ENCODE measurements at regions not wholly inside any gene's neighbourhood (a gene's known extent, or its start where the extent isn't known, plus 50 kb on each side); places are given as distances from the start of the nearest gene placed in this dataset.

DNA sequence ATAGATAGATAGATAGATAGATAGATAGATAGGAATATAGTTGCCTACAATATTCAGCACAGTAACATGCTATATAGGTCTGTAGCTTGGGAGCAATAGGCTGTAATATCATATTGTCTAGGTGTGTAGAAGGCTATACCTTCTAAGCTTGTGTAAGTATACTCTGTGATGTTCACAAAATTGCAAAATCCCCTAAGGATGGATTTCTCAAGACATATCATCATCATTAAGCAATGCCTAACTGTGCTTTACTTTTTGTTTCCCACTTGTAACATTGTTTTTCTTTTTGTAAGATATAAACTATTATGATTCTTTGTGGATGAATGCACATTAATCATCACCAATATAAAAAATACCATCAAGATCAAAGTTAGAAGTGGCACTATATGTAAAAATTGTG, 1905.6 kb downstream of the NCAM2 start:
- H3K27me3 ChIP-seq (replicated peaks) = no peaks in the 10 kb centered on the region
- H3K27ac ChIP-seq = no peak overlapping the region
- H3K36me3 ChIP-seq (replicated peaks) = no peaks in the 10 kb centered on the region
- H3K4me3 ChIP-seq (ENCODE audit: low read depth, low read length) = no peak overlapping the region
- in situ Hi-C loops (cut with HindIII; ENCODE audit: low pct_ligation_motif_present, low sequenced_read_pairs) = no loop called here
- no peak for DNase-seq
- TF ChIP-seq, protein P1, sequence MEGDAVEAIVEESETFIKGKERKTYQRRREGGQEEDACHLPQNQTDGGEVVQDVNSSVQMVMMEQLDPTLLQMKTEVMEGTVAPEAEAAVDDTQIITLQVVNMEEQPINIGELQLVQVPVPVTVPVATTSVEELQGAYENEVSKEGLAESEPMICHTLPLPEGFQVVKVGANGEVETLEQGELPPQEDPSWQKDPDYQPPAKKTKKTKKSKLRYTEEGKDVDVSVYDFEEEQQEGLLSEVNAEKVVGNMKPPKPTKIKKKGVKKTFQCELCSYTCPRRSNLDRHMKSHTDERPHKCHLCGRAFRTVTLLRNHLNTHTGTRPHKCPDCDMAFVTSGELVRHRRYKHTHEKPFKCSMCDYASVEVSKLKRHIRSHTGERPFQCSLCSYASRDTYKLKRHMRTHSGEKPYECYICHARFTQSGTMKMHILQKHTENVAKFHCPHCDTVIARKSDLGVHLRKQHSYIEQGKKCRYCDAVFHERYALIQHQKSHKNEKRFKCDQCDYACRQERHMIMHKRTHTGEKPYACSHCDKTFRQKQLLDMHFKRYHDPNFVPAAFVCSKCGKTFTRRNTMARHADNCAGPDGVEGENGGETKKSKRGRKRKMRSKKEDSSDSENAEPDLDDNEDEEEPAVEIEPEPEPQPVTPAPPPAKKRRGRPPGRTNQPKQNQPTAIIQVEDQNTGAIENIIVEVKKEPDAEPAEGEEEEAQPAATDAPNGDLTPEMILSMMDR (IDR thresholded peaks at IDR 0.05; ENCODE audit: low read depth, low read length, missing control alignments) = no peak

DNA sequence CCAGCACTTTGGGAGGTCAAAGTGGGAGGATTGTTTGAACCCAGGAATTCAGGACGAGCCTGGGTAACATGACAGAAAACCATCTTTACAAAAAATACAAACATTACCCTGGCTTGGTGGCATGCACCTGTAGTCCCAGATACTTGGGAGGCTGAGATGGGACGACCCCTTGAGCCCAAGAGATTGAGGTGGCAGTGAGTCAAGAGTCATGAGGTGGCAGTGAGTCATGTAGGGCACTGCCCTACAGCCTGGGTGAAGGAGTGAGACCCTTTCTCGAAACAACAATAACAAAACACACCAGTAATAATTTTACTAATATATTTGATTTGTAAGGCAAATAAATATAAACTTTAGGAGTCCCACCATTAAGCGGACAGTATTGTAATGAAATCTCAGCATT, 1906.2 kb downstream of the NCAM2 start:
- in situ Hi-C loops (cut with HindIII; ENCODE audit: low pct_ligation_motif_present, low sequenced_read_pairs) = no loop called here
- Histone ChIP-seq H3K27ac (no peak overlapping the region), H3K36me3 (replicated peaks) (no peaks in the 10 kb centered on the region), H3K4me3 (ENCODE audit: low read depth, low read length) (no peak overlapping the region), H3K27me3 (replicated peaks) (no peaks in the 10 kb centered on the region)
- TF ChIP-seq, protein P1 (IDR thresholded peaks at IDR 0.05; ENCODE audit: low read depth, low read length, missing control alignments) = no peak
- no peak for DNase-seq

DNA sequence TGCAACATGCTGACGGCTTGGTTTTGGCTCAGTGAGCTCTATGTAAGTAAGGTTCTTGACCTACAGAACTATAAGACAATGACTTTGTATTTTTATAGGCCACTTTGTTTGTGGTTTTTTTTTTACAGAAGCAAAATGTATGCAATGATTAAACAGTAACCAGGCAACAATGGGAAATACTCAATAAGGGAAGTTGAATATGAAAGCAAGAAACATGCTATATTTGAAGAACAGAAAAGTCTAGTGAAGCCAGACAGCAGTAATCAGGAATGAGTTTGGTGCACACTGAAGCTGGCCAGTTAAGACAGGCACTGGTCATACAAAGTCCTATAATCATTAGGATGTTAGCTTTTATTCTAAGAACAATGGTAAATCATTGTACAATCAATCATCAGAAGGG, 1926.8 kb downstream of the NCAM2 start:
- H3K4me3 ChIP-seq (ENCODE audit: low read depth, low read length) = no peak overlapping the region
- DNase-seq = no peak
- H3K36me3 ChIP-seq (replicated peaks) = no peaks in the 10 kb centered on the region
- in situ Hi-C loops (cut with HindIII; ENCODE audit: low pct_ligation_motif_present, low sequenced_read_pairs) = no loop called here
- H3K27ac ChIP-seq = no peak overlapping the region
- H3K27me3 ChIP-seq (replicated peaks) = no peaks in the 10 kb centered on the region
- TF ChIP-seq, protein P1 (IDR thresholded peaks at IDR 0.05; ENCODE audit: low read depth, low read length, missing control alignments) = no peak

DNA sequence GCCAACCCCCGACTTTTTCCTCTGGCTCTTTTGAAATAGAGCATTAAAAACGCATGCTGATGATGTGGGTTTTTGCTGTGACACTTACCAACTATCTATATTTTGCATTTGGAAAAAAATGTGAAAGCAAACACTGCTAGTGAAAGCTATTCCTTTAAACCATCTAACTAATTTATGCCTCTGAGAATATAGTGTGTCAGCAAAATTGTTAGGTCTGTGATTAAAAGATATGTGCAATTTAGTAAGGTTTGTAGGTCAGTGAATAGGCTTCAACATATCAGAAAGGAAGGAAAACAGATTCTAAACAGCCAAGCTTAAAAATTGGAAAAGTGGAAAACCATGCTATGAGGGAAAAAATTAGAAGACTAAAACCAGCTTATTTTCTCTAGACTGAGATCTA, 1929.3 kb downstream of the NCAM2 start:
- TF ChIP-seq, protein P1 (IDR thresholded peaks at IDR 0.05; ENCODE audit: low read depth, low read length, missing control alignments) = no peak
- Histone ChIP-seq H3K27me3 (replicated peaks) (no peaks in the 10 kb centered on the region), H3K4me3 (ENCODE audit: low read depth, low read length) (no peak overlapping the region), H3K36me3 (replicated peaks) (no peaks in the 10 kb centered on the region), H3K27ac (no peak overlapping the region)
- in situ Hi-C loops (cut with HindIII; ENCODE audit: low pct_ligation_motif_present, low sequenced_read_pairs) = no loop called here
- no peak for DNase-seq

DNA sequence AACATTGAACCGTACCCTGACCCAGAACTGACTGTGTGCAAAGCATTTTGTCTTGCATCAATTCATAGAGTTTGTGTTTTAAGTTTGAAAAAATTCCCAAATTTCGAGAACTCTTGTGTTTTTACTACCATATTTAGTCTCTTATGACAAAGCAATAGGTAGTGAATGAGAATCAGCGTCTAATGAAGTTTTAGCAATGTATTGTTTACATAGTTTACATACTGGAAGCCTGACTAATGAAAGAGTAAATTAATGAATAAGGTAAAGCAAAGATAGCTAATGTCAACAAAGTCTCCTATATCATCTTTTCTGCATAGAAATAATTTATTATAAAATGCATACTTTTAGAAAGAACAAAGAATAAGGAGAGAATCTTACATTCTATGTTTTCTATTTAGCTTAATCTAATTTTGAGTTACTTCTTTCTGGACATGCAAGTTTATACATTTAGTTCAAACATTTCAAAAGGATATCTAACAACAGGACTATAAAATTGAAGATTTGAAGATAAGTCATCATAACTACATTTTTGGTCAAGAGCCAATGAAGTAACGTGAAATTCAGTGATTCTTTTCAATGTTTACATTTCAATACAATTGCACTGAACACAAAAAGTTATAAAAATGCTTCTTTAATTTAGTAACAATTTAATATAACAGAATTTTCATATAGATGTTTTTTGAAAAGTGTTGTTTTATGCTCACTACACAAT, 1943.7 kb downstream of the NCAM2 start:
- DNase-seq = no peak
- Histone ChIP-seq H3K27me3 (replicated peaks) (no peaks in the 10 kb centered on the region), H3K27ac (no peak overlapping the region), H3K4me3 (ENCODE audit: low read depth, low read length) (no peak overlapping the region), H3K36me3 (replicated peaks) (no peaks in the 10 kb centered on the region)
- TF ChIP-seq, protein P1 (IDR thresholded peaks at IDR 0.05; ENCODE audit: low read depth, low read length, missing control alignments) = no peak
- in situ Hi-C loops (cut with HindIII; ENCODE audit: low pct_ligation_motif_present, low sequenced_read_pairs) = no loop called here

DNA sequence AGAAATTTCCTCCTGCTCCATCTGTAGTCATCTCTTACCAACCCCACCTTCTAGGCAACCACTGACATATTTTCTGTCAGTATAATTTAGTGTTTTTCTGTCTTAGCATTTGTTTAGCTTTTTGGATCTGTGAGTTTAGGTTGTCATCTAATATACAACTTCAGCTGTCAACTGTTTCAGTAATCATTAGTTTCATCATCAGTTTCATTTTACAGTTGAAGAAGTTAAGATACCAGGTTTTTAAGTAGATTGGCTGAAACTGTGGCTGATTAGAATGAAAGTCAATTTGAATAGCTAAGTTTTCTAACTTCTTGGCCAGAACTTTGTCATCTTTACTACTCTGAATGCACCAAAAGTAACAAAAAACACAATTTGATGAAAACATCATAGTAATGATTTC, 1957.3 kb downstream of the NCAM2 start:
- H3K27ac ChIP-seq = no peak overlapping the region
- in situ Hi-C loops (cut with HindIII; ENCODE audit: low pct_ligation_motif_present, low sequenced_read_pairs) = no loop called here
- TF ChIP-seq, protein P1 (IDR thresholded peaks at IDR 0.05; ENCODE audit: low read depth, low read length, missing control alignments) = no peak
- no peaks in the 10 kb centered on the region for H3K27me3 ChIP-seq (replicated peaks)
- DNase-seq = no peak
- H3K36me3 ChIP-seq (replicated peaks) = no peaks in the 10 kb centered on the region
- H3K4me3 ChIP-seq (ENCODE audit: low read depth, low read length) = no peak overlapping the region
